Endothelial cell (in vitro differentiated cells): ENCODE measurements at regions not wholly inside any gene's neighbourhood (a gene's known extent, or its start where the extent isn't known, plus 50 kb on each side); places are given as distances from the start of the nearest gene placed in this dataset.

Experiments used
- DNase-seq: peaks from one replicate; pipeline ENCODE4 v3.0.0; 2021; ENCODE audit warnings: low spot score
- H3K27ac Mint-ChIP-seq: one replicate; pipeline ENCODE4 v1.8.0; 2021; ENCODE audit warnings: mixed read lengths, inconsistent platforms; ENCODE audit not compliant: unreplicated experiment
- H3K27me3 Mint-ChIP-seq: one replicate; pipeline ENCODE4 v1.8.0; 2021; ENCODE audit warnings: mild to moderate bottlenecking, moderate library complexity, mixed read lengths, inconsistent platforms; ENCODE audit not compliant: unreplicated experiment
- H3K36me3 Mint-ChIP-seq: one replicate; pipeline ENCODE4 v1.8.0; 2021; ENCODE audit warnings: mild to moderate bottlenecking, low read depth, mixed read lengths, inconsistent platforms; ENCODE audit not compliant: unreplicated experiment
- H3K4me1 Mint-ChIP-seq: one replicate; pipeline ENCODE4 v1.8.0; 2021; ENCODE audit warnings: mild to moderate bottlenecking, mixed read lengths, inconsistent platforms; ENCODE audit not compliant: unreplicated experiment
- H3K4me3 Mint-ChIP-seq: one replicate; pipeline ENCODE4 v1.8.0; 2021; ENCODE audit warnings: mild to moderate bottlenecking, mixed read lengths, inconsistent platforms; ENCODE audit not compliant: unreplicated experiment
- H3K9me3 Mint-ChIP-seq: one replicate; pipeline ENCODE4 v1.8.0; 2021; ENCODE audit warnings: mixed read lengths, inconsistent platforms; ENCODE audit not compliant: unreplicated experiment
- CTCF ChIP-seq: fragments of 200-600 bp; sonication (generic); IDR thresholded peaks from one replicate; pipeline ENCODE4 v1.5.0; 2021; ENCODE audit warnings: antibody characterized with exemption; ENCODE audit not compliant: unreplicated experiment

DNA sequence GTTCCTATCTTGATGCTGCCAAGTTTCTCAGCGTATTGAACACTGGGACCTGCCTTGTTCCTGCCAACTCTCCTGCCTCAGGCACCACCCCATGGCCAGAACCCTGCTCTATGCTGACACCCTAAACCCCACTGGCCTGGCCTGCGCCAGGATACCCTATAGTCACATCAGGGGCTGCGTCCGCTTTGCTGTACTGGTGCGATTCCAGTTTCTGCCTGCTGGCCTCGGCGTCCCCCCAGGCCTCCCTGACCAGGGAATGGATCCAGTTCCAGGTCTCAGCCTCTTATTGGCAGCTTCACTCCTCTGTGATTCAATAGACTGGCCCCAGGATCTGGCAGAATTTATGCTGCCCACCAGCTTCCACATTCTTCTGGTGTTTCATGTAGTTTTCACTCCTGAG, 55.0 kb downstream of the GPR6 start:
- H3K27me3 Mint-ChIP-seq: peaks cover 5% of the 10 kb centered on the region
- no peak for TF ChIP-seq CTCF
- H3K9me3 Mint-ChIP-seq: no peaks in the 10 kb centered on the region
- no peak for DNase-seq
- H3K36me3 Mint-ChIP-seq: no peaks in the 10 kb centered on the region
- H3K4me1 Mint-ChIP-seq: peaks cover 4% of the 10 kb centered on the region
- H3K4me3 Mint-ChIP-seq: no peak overlapping the region
- no peak overlapping the region for H3K27ac Mint-ChIP-seq

GRCh38 chr6:110033749-110034666, 55.9 kb downstream of the GPR6 start:
- DNase-seq: no peak
- H3K27ac Mint-ChIP-seq: no peak overlapping the region
- peaks cover 6% of the 10 kb centered on the region for H3K4me1 Mint-ChIP-seq
- H3K36me3 Mint-ChIP-seq: no peaks in the 10 kb centered on the region
- no peak for TF ChIP-seq CTCF
- no peaks in the 10 kb centered on the region for H3K9me3 Mint-ChIP-seq
- H3K27me3 Mint-ChIP-seq: peaks cover 5% of the 10 kb centered on the region
- H3K4me3 Mint-ChIP-seq: no peak overlapping the region

- Mint-ChIP-seq H3K27ac (no peak overlapping the region), H3K9me3 (no peaks in the 10 kb centered on the region), H3K4me3 (no peak overlapping the region), H3K27me3 (peaks cover 5% of the 10 kb centered on the region), H3K4me1 (peaks cover 12% of the 10 kb centered on the region), H3K36me3 (no peaks in the 10 kb centered on the region)
- TF ChIP-seq CTCF: no peak
- DNase-seq: no peak
Observed at GRCh38 chr6:110034667-110035036, 56.5 kb downstream of the GPR6 start.

GRCh38 chr6:110035321-110035720, 57.2 kb downstream of the GPR6 start:
- H3K4me1 Mint-ChIP-seq: peaks cover 17% of the 10 kb centered on the region
- H3K27ac Mint-ChIP-seq: no peak overlapping the region
- DNase-seq: no peak
- no peak for TF ChIP-seq CTCF
- H3K4me3 Mint-ChIP-seq: no peak overlapping the region
- H3K36me3 Mint-ChIP-seq: no peaks in the 10 kb centered on the region
- H3K9me3 Mint-ChIP-seq: no peaks in the 10 kb centered on the region
- peaks cover 7% of the 10 kb centered on the region for H3K27me3 Mint-ChIP-seq
